ENCODE measurements at regions not wholly inside any gene's neighbourhood (a gene's known extent, or its start where the extent isn't known, plus 50 kb on each side); places are given as distances from the start of the nearest gene placed in this dataset.

GRCh38 chr15:96586901-96587300 lies 256.4 kb downstream of the NR2F2 start:
- DNase-seq (ENCODE audit: low read depth, low spot score): no peak
- Histone ChIP-seq H3K27me3 (ENCODE audit: control insufficient read depth, insufficient read depth, low read length) (peaks cover 2% of the 10 kb centered on the region), H3K9me3 (ENCODE audit: control insufficient read depth, insufficient read depth, low read length) (no peaks in the 10 kb centered on the region), H3K27ac (ENCODE audit: low read depth, low read length) (no peak overlapping the region), H3K4me3 (ENCODE audit: low read depth, low read length) (no peak overlapping the region)
- ChIA-PET POLR2A (no interaction called here), CTCF (no interaction called here)
- TF ChIP-seq CTCF (IDR thresholded peaks at IDR 0.05; ENCODE audit: low read depth, low read length): no peak

- Histone ChIP-seq H3K9me3 (ENCODE audit: control insufficient read depth, insufficient read depth, low read length) (no peaks in the 10 kb centered on the region), H3K27ac (ENCODE audit: low read depth, low read length) (no peak overlapping the region), H3K4me3 (ENCODE audit: low read depth, low read length) (no peak overlapping the region), H3K27me3 (ENCODE audit: control insufficient read depth, insufficient read depth, low read length) (peaks cover 2% of the 10 kb centered on the region)
- CTCF ChIA-PET: no interaction called here
- POLR2A ChIA-PET: no interaction called here
- DNase-seq (ENCODE audit: low read depth, low spot score): no peak
- TF ChIP-seq CTCF (IDR thresholded peaks at IDR 0.05; ENCODE audit: low read depth, low read length): no peak
These were observed 259.4 kb downstream of the NR2F2 start for GRCh38 chr15:96589864-96590263.

- H3K9me3 ChIP-seq (ENCODE audit: control insufficient read depth, insufficient read depth, low read length): no peaks in the 10 kb centered on the region
- TF ChIP-seq CTCF (IDR thresholded peaks at IDR 0.05; ENCODE audit: low read depth, low read length): no peak
- ChIA-PET CTCF (no interaction called here), POLR2A (no interaction called here)
- no peak overlapping the region for H3K27ac ChIP-seq (ENCODE audit: low read depth, low read length)
- DNase-seq (ENCODE audit: low read depth, low spot score): no peak
- H3K27me3 ChIP-seq (ENCODE audit: control insufficient read depth, insufficient read depth, low read length): no peaks in the 10 kb centered on the region
- no peak overlapping the region for H3K4me3 ChIP-seq (ENCODE audit: low read depth, low read length)
These were observed 263.2 kb downstream of the NR2F2 start for GRCh38 chr15:96593735-96594134.

- Histone ChIP-seq H3K27me3 (ENCODE audit: control insufficient read depth, insufficient read depth, low read length) (no peaks in the 10 kb centered on the region), H3K4me3 (ENCODE audit: low read depth, low read length) (no peak overlapping the region), H3K9me3 (ENCODE audit: control insufficient read depth, insufficient read depth, low read length) (no peaks in the 10 kb centered on the region), H3K27ac (ENCODE audit: low read depth, low read length) (no peak overlapping the region)
- no peak for TF ChIP-seq CTCF (IDR thresholded peaks at IDR 0.05; ENCODE audit: low read depth, low read length)
- no peak for DNase-seq (ENCODE audit: low read depth, low spot score)
- POLR2A ChIA-PET: no interaction called here
- CTCF ChIA-PET: no interaction called here
These were observed 265.5 kb downstream of the NR2F2 start for GRCh38 chr15:96595951-96596350.

GRCh38 chr15:96598514-96598913 lies 268.0 kb downstream of the NR2F2 start:
- no peak for DNase-seq (ENCODE audit: low read depth, low spot score)
- no peaks in the 10 kb centered on the region for H3K9me3 ChIP-seq (ENCODE audit: control insufficient read depth, insufficient read depth, low read length)
- H3K27ac ChIP-seq (ENCODE audit: low read depth, low read length): no peak overlapping the region
- no peaks in the 10 kb centered on the region for H3K27me3 ChIP-seq (ENCODE audit: control insufficient read depth, insufficient read depth, low read length)
- H3K4me3 ChIP-seq (ENCODE audit: low read depth, low read length): no peak overlapping the region
- CTCF ChIA-PET: no interaction called here
- POLR2A ChIA-PET: no interaction called here
- no peak for TF ChIP-seq CTCF (IDR thresholded peaks at IDR 0.05; ENCODE audit: low read depth, low read length)
